Tibial nerve (tissue), 4 donors: ENCODE measurements at regions not wholly inside any gene's neighbourhood (a gene's known extent, or its start where the extent isn't known, plus 50 kb on each side); places are given as distances from the start of the nearest gene placed in this dataset.
A peak's percentile ranks its signal among the peaks of the same experiment; 100 is the strongest.

Experiments
- DNase-seq, 2 donors: peaks; one replicate each; pipeline ENCODE4 v3.0.0-alpha.2; 2019; ENCODE audit warnings: low spot score in 2 of 2
- H3K27ac ChIP-seq, 4 donors: fragments of 200-600 bp; sonication (generic) in 3 of 4; one replicate each; pipeline ENCODE4 v1.5.1; 2017 to 2019; ENCODE audit warnings: mild to moderate bottlenecking in 1 of 4
- H3K27me3 ChIP-seq, 2 donors: fragments of 200-600 bp; sonication (generic) in 1 of 2; one replicate each; pipeline versions ENCODE4 v1.5.1 to v1.6.0; 2017 to 2019
- H3K36me3 ChIP-seq, 3 donors: fragments of 200-600 bp; sonication (generic); one replicate each; pipeline ENCODE4 v1.5.1; 2018 to 2019
- H3K4me1 ChIP-seq, 4 donors: fragments of 200-600 bp; sonication (generic) in 3 of 4; one replicate each; pipeline ENCODE4 v1.5.1; 2017 to 2019
- H3K4me3 ChIP-seq, 4 donors: fragments of 200-600 bp; sonication (generic) in 3 of 4; one replicate each; pipeline ENCODE4 v1.5.1; 2017 to 2019; ENCODE audit warnings: mild to moderate bottlenecking in 1 of 4, moderate library complexity in 1 of 4
- H3K9me3 ChIP-seq, 4 donors: fragments of 200-600 bp; sonication (generic) in 3 of 4; one replicate each; pipeline ENCODE4 v1.5.1; 2017 to 2019
- CTCF ChIP-seq, 5 experiments: fragments of 200-600 bp in 3 of 5; fragments of 450-650 bp in 2 of 5; sonication (generic) in 3 of 5; IDR thresholded peaks; one replicate each; pipeline ENCODE4 v1.5.1; 2016 to 2019; ENCODE audit warnings: antibody characterized with exemption in 5 of 5, mild to moderate bottlenecking in 3 of 5, moderate library complexity in 2 of 5
- EP300 ChIP-seq, 2 donors: sonication (generic); formaldehyde crosslinking; IDR thresholded peaks; one replicate each; pipeline ENCODE4 v1.6.1; 2017; ENCODE audit warnings: antibody characterized with exemption in 2 of 2, mild to moderate bottlenecking in 1 of 2
- POLR2A ChIP-seq, 2 donors: fragments of 450-650 bp; IDR thresholded peaks; one replicate each; pipeline ENCODE4 v1.6.1; 2017; ENCODE audit warnings: antibody characterized with exemption in 2 of 2, mild to moderate bottlenecking in 2 of 2, moderate library complexity in 2 of 2
- whole genome bisulfite sequencing, 2 donors: methylation state at CpG; one replicate each; pipeline ENCODE4 v1.1.5; 2018; 5-methylcytosine and 5-hydroxymethylcytosine counted together

- TF ChIP-seq EP300 (IDR thresholded peaks at IDR 0.05): no peak
- no peak for TF ChIP-seq CTCF (IDR thresholded peaks at IDR 0.05)
- no peak for TF ChIP-seq POLR2A (IDR thresholded peaks at IDR 0.05)
- Histone ChIP-seq H3K9me3 (no peaks in the 10 kb centered on the region), H3K27ac (peak overlapping the region in 1 of 4 donors; percentile 11), H3K27me3 (no peaks in the 10 kb centered on the region), H3K4me3 (no peak overlapping the region), H3K4me1 (peaks cover 0 to 35% (median 18%) of the 10 kb centered on the region in 4 donors), H3K36me3 (no peaks in the 10 kb centered on the region)
- 37 to 61% methylated on average over 25 to 27 of the region's 27 CpGs for WGBS, 2 donors
- DNase-seq: no peak
Measured at GRCh38 chr9:121566481-121567465, 67.1 kb upstream of the GGTA1 start.

- no peaks in the 10 kb centered on the region for H3K9me3 ChIP-seq
- no peak for DNase-seq
- no peak for TF ChIP-seq EP300 (IDR thresholded peaks at IDR 0.05)
- no peak for TF ChIP-seq POLR2A (IDR thresholded peaks at IDR 0.05)
- no peak overlapping the region for H3K4me3 ChIP-seq
- no peak overlapping the region for H3K27ac ChIP-seq
- peaks cover 0 to 35% (median 18%) of the 10 kb centered on the region in 4 donors for H3K4me1 ChIP-seq
- H3K27me3 ChIP-seq: no peaks in the 10 kb centered on the region
- WGBS, 2 donors: 23 to 34% methylated on average over 12 to 19 of the region's 19 CpGs
- H3K36me3 ChIP-seq: no peaks in the 10 kb centered on the region
Measured at GRCh38 chr9:121567500-121568342, 68.1 kb upstream of the GGTA1 start.

- no peaks in the 10 kb centered on the region for H3K27me3 ChIP-seq
- no peaks in the 10 kb centered on the region for H3K36me3 ChIP-seq
- peak in 1 of 2 donors; percentile 30 for DNase-seq
- no peaks in the 10 kb centered on the region for H3K9me3 ChIP-seq
- WGBS, 2 donors: 23 to 24% methylated on average over 9 of the region's 9 CpGs
- TF ChIP-seq EP300 (IDR thresholded peaks at IDR 0.05) (no peak), CTCF (IDR thresholded peaks at IDR 0.05) (no peak), POLR2A (IDR thresholded peaks at IDR 0.05) (no peak)
- no peak overlapping the region for H3K4me3 ChIP-seq
- H3K4me1 ChIP-seq: peaks cover 0 to 35% (median 18%) of the 10 kb centered on the region in 4 donors
- peak overlapping the region in 1 of 4 donors; percentile 1 for H3K27ac ChIP-seq
Measured at GRCh38 chr9:121568343-121569265, 69.0 kb upstream of the GGTA1 start.

GRCh38 chr9:121569266-121569648 is 69.6 kb upstream of the GGTA1 start:
- TF ChIP-seq EP300 (IDR thresholded peaks at IDR 0.05) (no peak), POLR2A (IDR thresholded peaks at IDR 0.05) (no peak), CTCF (IDR thresholded peaks at IDR 0.05) (no peak)
- H3K9me3 ChIP-seq: no peaks in the 10 kb centered on the region
- no peak for DNase-seq
- H3K27me3 ChIP-seq: no peaks in the 10 kb centered on the region
- no peak overlapping the region for H3K27ac ChIP-seq
- H3K4me3 ChIP-seq: no peak overlapping the region
- H3K36me3 ChIP-seq: no peaks in the 10 kb centered on the region
- 83 to 89% methylated on average over 3 of the region's 3 CpGs for WGBS, 2 donors
- peaks cover 0 to 35% (median 18%) of the 10 kb centered on the region in 4 donors for H3K4me1 ChIP-seq

GRCh38 chr9:121572581-121572980 is 72.9 kb upstream of the GGTA1 start:
- WGBS, 2 donors: 96% methylated on average over 3 to 7 of the region's 7 CpGs
- H3K4me1 ChIP-seq: peaks cover 0 to 31% (median 15%) of the 10 kb centered on the region in 4 donors
- no peaks in the 10 kb centered on the region for H3K27me3 ChIP-seq
- H3K4me3 ChIP-seq: no peak overlapping the region
- H3K27ac ChIP-seq: no peak overlapping the region
- no peak for DNase-seq
- no peaks in the 10 kb centered on the region for H3K9me3 ChIP-seq
- TF ChIP-seq POLR2A (IDR thresholded peaks at IDR 0.05): no peak
- H3K36me3 ChIP-seq: no peaks in the 10 kb centered on the region
